HG03565 (cell line): ENCODE measurements at regions not wholly inside any gene's neighbourhood (a gene's known extent, or its start where the extent isn't known, plus 50 kb on each side); places are given as distances from the start of the nearest gene placed in this dataset.

Experiments
- ATAC-seq: cut with Tn5 transposase; IDR thresholded peaks from one replicate; pipeline ENCODE4 v1.9.1; 2021; ENCODE audit warnings: mild to moderate bottlenecking, moderate library complexity; ENCODE audit not compliant: unreplicated experiment

DNA sequence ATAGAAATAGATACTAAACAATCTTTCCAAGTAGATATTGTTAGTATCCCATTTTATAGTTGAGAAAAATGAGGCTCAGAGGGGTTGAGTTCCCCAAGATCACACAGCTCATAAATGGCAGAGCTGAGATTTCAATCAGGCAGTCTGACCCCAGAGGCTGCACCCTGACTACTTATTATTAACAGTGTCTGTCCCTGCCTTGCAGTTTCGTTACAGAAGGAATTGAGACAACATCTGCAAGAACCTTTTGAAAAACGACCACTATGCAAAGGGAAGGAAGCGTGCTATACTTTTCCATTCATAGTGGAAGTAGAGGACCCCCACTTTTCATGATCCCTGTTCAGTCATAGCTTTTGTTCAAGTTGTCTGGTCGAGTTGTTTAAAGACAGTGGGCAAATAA, 53.2 kb upstream of the SEC11C start:
- no peak for ATAC-seq

DNA sequence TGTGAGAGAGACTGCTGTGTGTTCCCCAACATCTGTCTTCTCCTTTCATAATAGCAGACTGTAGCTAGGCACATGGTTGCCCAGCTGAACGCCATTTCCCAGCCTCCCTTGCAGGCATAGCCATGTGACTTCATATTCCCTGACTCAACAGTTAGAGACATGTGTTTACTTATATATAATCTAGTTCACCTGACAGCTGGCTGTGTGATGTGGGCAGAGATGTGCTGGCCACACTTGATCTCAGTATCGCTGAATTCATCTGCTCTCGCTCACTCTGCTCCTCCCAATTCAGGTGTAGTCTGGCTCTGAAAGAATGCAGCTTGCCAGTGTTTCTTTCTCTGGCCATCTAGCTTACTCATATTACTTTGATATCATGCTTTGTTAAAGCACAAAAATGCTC, 52.3 kb upstream of the SEC11C start:
- ATAC-seq = no peak
